ENCODE measurements at regions not wholly inside any gene's neighbourhood (a gene's known extent, or its start where the extent isn't known, plus 50 kb on each side); places are given as distances from the start of the nearest gene placed in this dataset.

DNA sequence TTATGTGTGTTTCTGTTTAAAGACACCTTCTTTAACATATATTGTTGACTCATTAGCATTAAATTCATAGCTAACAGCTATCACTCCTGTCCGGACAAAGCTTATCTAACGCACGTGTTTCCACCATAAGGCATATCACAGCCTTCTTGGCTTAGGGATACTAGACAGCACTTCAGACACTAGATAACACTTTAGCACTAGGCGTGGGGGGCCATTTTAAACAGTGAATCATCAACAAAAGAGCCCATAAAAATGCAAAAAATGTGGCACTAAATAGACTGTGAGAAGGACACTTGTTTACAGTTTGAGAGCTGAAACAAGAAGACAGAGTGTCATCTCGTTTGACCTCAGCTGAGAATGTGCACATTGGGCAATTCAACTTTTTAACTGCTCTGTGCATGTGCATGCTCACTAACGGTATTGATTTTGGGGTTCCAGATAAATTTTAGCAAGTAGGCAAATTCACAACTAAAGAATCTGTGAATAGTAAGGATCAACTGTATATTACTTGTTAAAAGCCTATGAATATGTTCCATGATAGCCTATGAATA, 58.9 kb upstream of the RAI2 start:
- no peak for DNase-seq

DNA sequence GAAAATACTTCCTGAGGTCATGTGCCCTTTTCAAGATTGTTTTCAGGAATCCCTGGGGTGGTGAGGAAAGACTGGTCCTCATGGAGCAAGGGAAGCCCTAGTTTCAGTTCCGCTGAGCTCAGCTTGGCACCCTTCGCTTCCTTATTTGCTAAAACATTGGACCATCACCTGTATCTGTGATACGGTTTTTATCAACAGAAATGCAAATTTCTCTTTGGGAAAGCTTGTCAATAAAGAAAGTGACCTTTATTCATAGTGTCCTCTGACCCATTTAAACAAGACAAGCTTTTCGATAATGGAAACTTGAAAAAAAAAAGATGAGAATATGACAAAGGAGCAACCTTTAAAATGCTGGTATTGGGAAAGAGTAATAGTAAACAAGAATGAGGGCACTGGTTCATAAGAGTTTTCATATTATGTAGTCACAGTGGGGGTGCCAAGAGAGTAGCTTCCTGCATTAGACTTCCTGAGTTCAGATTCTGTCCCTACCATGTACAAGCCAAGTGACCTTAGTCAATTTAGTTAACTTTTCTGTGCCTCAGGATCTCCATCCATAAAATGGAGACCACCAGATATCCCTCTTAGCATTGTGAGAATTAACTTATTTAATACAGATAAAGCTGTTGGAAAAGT, 57.0 kb upstream of the RAI2 start:
- no peak for DNase-seq

DNA sequence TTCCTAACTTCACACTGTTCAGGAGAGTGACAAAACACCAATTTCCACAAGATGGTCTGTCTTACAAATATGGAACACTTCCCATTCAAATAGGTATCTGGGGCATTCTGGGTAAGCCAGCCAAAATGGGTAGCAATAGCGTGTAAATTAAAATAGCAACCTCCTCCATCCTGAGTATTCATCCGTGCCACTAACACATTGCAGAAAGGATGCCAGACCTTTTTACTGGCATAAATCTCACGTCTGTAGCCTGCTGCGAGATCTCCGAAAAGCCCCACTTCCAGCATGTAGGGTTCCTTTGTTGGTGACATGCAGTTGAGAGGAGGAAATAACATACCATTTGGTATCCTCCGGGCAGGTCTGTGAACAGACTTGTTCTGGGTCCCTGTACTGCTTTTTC, 52.7 kb upstream of the RAI2 start:
- no peak for DNase-seq

Measured in NCI-H510A treated with DMSO at 0.1 percent for 48 hours (cell line).